ENCODE measurements at regions not wholly inside any gene's neighbourhood (a gene's known extent, or its start where the extent isn't known, plus 50 kb on each side); places are given as distances from the start of the nearest gene placed in this dataset.
A peak's percentile ranks its signal among the peaks of the same experiment; 100 is the strongest.

GRCh38 chr16:65775829-65776228, 590.7 kb upstream of the CDH5 start:
- no peak for TF ChIP-seq CTCF (conservative IDR thresholded peaks at IDR 0.05)
- H3K4me3 ChIP-seq (ENCODE audit: low read length): no peak overlapping the region
- H3K27me3 ChIP-seq (ENCODE audit: control insufficient read depth, insufficient read depth, low read length, poor library complexity, severe bottlenecking): no peaks in the 10 kb centered on the region
- H3K9me3 ChIP-seq (ENCODE audit: control insufficient read depth, low read length): peaks cover 34% of the 10 kb centered on the region
- H3K36me3 Mint-ChIP-seq (ENCODE audit: low read depth): no peaks in the 10 kb centered on the region
- peaks cover 33% of the 10 kb centered on the region for H3K9me3 Mint-ChIP-seq
- DNase-seq: no peak
- H3K4me3 Mint-ChIP-seq: no peak overlapping the region
- H3K27ac Mint-ChIP-seq: no peak overlapping the region
- H3K4me1 ChIP-seq (ENCODE audit: control insufficient read depth, insufficient read depth, low read length): peaks cover 3% of the 10 kb centered on the region
- H3K4me1 Mint-ChIP-seq: peaks cover 15% of the 10 kb centered on the region
- H3K27ac ChIP-seq (ENCODE audit: low read depth, low read length): no peak overlapping the region
- 75 to 80% methylated on average over 4 of the region's 4 CpGs for WGBS, 2 experiments (ENCODE audit: insufficient coverage in 1 of 2, insufficient read length in 1 of 2)
- H3K36me3 ChIP-seq (ENCODE audit: control insufficient read depth, insufficient read depth, low read length): no peaks in the 10 kb centered on the region
- peaks cover 2% of the 10 kb centered on the region for H3K27me3 Mint-ChIP-seq (ENCODE audit: insufficient read depth)
- no peak overlapping the region for H3K9ac ChIP-seq (ENCODE audit: extremely low read depth, low read length, poor library complexity, severe bottlenecking)

- DNase-seq: no peak
- H3K4me1 ChIP-seq (ENCODE audit: control insufficient read depth, insufficient read depth, low read length): peaks cover 6% of the 10 kb centered on the region
- Mint-ChIP-seq H3K9me3 (peaks cover 48% of the 10 kb centered on the region), H3K36me3 (ENCODE audit: low read depth) (peaks cover 7% of the 10 kb centered on the region), H3K4me1 (peaks cover 15% of the 10 kb centered on the region), H3K4me3 (no peak overlapping the region), H3K27ac (no peak overlapping the region), H3K27me3 (ENCODE audit: insufficient read depth) (no peaks in the 10 kb centered on the region)
- no peak for TF ChIP-seq CTCF (conservative IDR thresholded peaks at IDR 0.05)
- H3K36me3 ChIP-seq (ENCODE audit: control insufficient read depth, insufficient read depth, low read length): no peaks in the 10 kb centered on the region
- peaks cover 49% of the 10 kb centered on the region for H3K9me3 ChIP-seq (ENCODE audit: control insufficient read depth, low read length)
- no peaks in the 10 kb centered on the region for H3K27me3 ChIP-seq (ENCODE audit: control insufficient read depth, insufficient read depth, low read length, poor library complexity, severe bottlenecking)
- no peak overlapping the region for H3K9ac ChIP-seq (ENCODE audit: extremely low read depth, low read length, poor library complexity, severe bottlenecking)
- H3K4me3 ChIP-seq (ENCODE audit: low read length): no peak overlapping the region
- 42 to 54% methylated on average over 2 to 3 of the region's 3 CpGs for WGBS, 2 experiments (ENCODE audit: insufficient coverage in 1 of 2, insufficient read length in 1 of 2)
- H3K27ac ChIP-seq (ENCODE audit: low read depth, low read length): no peak overlapping the region
These were observed 592.1 kb upstream of the CDH5 start for GRCh38 chr16:65774350-65774749.

- H3K9me3 Mint-ChIP-seq: peaks cover 55% of the 10 kb centered on the region
- no peaks in the 10 kb centered on the region for H3K36me3 ChIP-seq (ENCODE audit: control insufficient read depth, insufficient read depth, low read length)
- no peaks in the 10 kb centered on the region for H3K27me3 ChIP-seq (ENCODE audit: control insufficient read depth, insufficient read depth, low read length, poor library complexity, severe bottlenecking)
- H3K9me3 ChIP-seq (ENCODE audit: control insufficient read depth, low read length): peaks cover 51% of the 10 kb centered on the region
- peak overlapping the region; percentile 19 for H3K27ac ChIP-seq (ENCODE audit: low read depth, low read length)
- H3K27me3 Mint-ChIP-seq (ENCODE audit: insufficient read depth): no peaks in the 10 kb centered on the region
- no peak for TF ChIP-seq CTCF (conservative IDR thresholded peaks at IDR 0.05)
- no peak overlapping the region for H3K9ac ChIP-seq (ENCODE audit: extremely low read depth, low read length, poor library complexity, severe bottlenecking)
- peak; percentile 88 for DNase-seq
- no peak overlapping the region for H3K4me3 ChIP-seq (ENCODE audit: low read length)
- H3K27ac Mint-ChIP-seq: peak overlapping the region; percentile 56
- peaks cover 24% of the 10 kb centered on the region for H3K4me1 Mint-ChIP-seq
- H3K4me3 Mint-ChIP-seq: no peak overlapping the region
- 35% methylated on average over 5 to 10 of the region's 10 CpGs for WGBS, 2 experiments (ENCODE audit: insufficient coverage in 1 of 2, insufficient read length in 1 of 2)
- H3K4me1 ChIP-seq (ENCODE audit: control insufficient read depth, insufficient read depth, low read length): peaks cover 8% of the 10 kb centered on the region
- H3K36me3 Mint-ChIP-seq (ENCODE audit: low read depth): peaks cover 7% of the 10 kb centered on the region
These were observed 593.1 kb upstream of the CDH5 start for GRCh38 chr16:65773301-65773874.

Measured in endodermal cell (in vitro differentiated cells).